HG03095 (cell line): ENCODE measurements at regions not wholly inside any gene's neighbourhood (a gene's known extent, or its start where the extent isn't known, plus 50 kb on each side); places are given as distances from the start of the nearest gene placed in this dataset.
A peak's percentile ranks its signal among the peaks of the same experiment; 100 is the strongest.
"Not testable (repeated sequence)": the region's sequence is repeated elsewhere in the genome, so short reads cannot be mapped to it uniquely, and the experiment has no call there.

Experiments
- ATAC-seq: cut with Tn5 transposase; IDR thresholded peaks from one replicate; pipeline ENCODE4 v1.9.1; 2021; ENCODE audit warnings: moderate library complexity; ENCODE audit not compliant: unreplicated experiment

DNA sequence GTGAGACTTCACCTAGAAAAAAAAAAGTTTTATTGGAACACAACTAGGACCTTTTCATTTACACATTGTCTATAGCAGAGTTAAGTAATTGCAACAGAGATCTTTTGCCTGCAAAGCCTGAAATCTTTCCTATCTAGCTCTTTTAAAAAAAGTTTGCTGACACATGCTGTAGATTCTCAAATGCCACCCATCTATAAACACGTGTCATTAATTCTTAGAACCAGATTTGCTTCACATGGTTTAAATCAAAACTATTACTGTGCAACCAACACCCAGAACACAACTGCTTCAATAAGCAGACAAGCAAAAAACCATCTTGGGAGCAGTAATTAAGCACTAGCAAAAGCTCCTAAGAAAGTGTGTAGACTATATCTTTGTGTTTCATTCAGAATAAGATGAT lies 55.0 kb downstream of the OXSM start:
- no peak for ATAC-seq

DNA sequence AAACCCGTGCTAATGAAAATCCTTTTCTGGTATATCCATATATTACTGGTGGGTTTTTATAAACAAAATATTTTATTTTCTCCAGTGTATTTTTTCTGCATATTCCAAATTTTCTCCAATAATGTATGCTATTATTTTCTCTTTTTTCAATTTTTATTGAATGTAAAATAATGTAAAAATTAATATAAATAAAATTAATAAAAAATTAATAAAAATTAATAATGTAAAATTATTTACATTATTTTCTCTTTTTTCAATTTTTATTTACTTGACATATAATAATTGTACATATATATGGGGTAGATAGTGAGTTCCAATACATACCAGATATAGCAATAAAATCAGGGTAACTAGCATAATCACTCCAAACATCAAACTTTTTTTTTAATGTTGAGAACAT lies 56.4 kb downstream of the OXSM start:
- no peak for ATAC-seq

DNA sequence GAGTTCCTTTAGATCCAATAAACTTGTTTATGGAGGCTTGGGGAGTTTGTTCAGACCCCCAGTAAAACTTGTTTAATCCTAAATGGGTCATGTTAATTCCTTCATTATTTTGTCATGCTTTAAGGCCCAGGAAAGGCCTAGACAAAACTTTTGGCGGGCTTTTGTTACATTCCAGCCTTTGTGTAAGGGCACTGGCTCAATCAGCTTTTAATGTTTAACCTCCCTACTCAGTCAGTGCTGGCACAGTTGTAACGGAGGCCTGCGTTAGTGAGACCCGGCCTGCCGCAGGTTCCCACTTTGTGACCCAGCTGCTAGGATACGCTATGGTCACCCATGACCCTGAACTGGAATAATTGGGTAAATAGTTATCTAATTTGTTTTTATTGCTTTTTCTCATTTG lies 59.2 kb downstream of the OXSM start:
- ATAC-seq: no peak

DNA sequence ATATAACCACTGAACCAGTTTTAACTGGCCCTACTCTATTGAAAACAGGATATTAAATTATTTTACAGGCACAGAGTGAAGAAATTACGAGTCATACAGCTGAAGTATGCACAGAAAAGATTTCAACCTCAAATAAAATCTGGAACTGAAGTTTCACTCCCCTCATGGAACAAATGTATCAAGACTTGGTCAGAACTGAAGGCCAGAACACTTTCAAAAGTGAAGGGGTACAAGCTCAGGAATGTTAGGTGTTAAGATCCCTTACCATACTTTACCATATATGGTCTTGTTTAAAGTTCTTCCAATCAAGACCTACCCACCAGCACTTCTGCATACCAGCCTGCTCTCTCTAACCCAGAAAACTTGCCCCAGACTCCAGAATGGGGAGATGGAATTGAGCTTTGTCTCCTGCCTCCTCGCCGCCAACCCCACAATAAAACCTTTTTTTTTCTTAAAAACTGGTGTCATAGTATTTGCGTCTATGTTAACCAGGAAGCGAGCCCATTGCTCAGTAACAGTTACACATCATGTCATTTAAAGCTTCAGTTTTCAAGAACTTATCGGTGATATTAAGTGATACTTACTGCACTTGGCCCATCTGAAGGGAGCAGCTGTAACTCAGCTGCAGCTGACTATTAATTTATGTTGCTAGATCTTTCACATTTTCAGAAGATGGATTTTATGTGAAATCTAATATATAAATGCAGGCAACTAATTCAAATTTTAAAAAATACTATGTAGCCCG lies 59.9 kb downstream of the OXSM start:
- no peak for ATAC-seq

GRCh38 chr3:25851693-25852259 lies 61.9 kb downstream of the OXSM start:
- ATAC-seq: not testable (repeated sequence)

- ATAC-seq: no peak
Measured at GRCh38 chr3:25854214-25854613, 64.3 kb downstream of the OXSM start.

- no peak for ATAC-seq
Measured at GRCh38 chr3:25854635-25855034, 64.7 kb downstream of the OXSM start.

- ATAC-seq: no peak
Measured at GRCh38 chr3:25855266-25855784, 65.4 kb downstream of the OXSM start.

DNA sequence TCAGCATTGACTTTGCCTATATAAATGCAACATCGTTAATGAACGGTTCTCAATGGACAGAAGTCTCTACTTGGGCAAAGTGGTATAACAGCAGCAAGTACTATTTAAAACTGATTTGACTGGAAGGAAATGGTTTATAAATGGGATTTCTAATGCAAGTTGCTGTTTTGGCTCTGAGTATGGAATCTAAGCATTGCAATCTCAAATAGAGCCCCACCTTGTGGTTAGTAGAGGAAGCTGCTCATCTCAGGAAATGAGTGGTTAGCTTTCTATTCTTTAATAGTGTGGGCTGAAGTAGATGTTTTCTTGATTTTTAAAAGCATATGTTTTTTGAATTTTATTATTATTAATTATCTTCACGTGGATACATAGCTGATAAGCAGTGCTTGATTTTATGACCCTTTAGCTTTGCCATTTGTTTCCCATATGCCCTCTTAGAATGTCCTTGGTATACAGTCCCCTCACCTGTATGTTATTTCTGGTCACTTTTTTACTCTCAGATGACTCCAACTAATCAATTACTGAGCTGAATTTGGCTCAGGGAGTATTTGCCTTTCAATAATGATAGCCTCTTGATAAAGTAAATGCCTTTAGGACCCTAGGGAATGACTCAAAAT lies 67.1 kb downstream of the OXSM start:
- ATAC-seq: peak; percentile 90

DNA sequence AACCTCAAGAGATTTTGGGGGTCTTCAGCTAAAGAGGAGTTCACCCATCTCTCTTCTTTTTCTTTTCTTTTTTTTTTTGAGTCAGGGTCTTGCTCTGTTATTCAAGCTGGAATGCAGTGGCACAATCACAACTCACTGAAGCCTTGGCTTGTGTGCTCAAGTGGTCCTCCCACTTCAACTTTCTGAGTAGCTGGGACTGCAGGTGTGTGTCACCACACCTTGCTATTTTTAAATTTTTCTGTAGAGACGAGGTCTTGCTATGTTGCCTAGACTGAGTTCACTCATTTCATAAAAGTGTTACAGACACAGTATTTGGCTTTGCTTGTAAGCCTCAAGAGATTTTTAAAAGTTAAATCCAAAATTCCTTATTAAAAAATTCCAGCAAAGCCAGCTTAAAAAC lies 71.7 kb downstream of the OXSM start:
- ATAC-seq: no peak

DNA sequence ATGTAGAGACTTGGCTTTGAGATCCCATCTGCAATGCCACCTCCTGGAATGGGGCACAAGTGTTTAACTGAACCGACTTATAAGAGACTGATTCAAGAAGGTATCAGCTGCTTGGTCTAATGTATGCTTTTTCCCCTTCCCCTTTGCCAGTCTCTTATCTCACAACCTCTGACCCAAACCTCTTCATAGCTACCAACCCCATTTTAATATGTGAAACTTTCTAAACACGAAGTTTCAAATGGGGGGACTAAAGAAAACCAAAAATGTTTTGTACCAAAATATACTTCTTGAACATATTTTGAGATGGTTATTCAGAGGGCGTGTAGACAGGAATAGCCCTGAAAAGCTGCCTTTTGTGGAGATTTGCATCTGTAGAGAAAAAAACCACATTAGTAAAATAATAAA lies 73.1 kb downstream of the OXSM start:
- no peak for ATAC-seq

GRCh38 chr3:25863416-25863959 lies 73.6 kb downstream of the OXSM start:
- no peak for ATAC-seq

GRCh38 chr3:25870452-25870851 lies 80.6 kb downstream of the OXSM start:
- no peak for ATAC-seq

DNA sequence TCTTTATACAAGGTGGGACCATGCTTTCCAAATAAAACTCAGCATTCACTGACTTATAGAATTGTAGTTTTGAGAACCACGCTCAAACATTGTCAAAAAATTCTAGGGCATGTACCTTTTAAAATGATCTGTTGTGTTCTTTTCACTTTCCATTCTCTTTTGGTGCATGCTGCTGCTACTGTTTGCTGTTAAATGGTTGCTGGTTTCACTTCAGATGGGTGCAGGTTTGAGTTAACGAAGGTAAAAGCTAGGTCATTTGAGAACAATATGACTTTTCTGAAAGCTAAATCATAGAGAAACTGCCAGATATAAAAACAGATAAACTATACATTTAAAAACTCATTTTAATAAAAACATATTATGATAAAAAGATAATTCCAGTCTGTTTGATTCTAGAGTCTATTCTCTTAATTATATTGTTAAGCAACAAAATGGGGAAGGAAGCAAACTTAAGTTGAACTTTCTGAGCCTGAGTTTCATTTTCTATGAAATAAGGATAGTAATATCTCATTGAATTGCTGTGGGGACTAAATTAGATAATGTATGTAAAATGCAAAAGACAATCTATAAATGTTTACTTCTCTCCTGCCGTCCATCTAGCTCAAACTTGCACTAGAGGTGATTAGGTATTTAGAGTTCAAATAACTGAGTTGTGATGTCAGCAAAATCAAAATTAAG lies 82.4 kb downstream of the OXSM start:
- ATAC-seq: peak; percentile 91

DNA sequence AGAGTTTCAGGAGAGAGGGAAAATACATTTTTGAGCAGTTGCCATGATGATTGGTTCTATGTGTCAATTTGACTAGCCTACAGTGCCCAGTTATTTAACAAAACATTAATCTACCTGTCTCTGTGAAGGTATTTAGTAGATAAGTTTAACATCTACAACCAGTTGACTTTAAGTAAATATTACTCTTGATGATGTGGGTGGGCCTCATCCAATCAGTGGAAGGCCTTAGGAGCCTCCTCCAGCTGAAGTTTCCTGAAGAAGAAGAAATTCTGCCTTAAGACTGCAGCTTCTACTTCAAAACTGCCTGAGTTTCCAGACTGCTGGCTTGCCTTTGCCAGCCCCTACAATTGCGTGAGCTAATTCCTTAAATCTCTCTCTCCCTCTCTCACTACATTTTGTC lies 93.6 kb downstream of the OXSM start:
- ATAC-seq: no peak

DNA sequence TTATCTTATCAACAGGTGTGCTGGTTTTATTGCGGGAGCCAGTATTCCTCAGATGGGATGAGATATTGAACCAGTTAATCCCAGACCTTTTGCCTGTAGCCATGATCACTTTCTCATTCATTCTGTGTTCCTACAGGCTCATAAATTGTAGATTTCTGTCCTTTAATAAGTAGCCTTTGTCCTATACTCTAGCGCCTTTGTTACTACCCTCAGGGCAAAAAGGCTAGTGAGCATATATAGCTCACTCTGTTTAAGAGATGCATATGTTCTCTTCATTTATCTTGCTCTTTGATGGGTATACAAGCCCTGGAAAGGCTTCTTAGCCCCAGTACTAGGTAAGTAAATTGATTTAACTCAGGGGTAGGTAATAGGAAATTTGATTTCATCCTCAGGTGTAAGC lies 95.1 kb downstream of the OXSM start:
- ATAC-seq: no peak

GRCh38 chr3:25885544-25885943 lies 95.7 kb downstream of the OXSM start:
- no peak for ATAC-seq

DNA sequence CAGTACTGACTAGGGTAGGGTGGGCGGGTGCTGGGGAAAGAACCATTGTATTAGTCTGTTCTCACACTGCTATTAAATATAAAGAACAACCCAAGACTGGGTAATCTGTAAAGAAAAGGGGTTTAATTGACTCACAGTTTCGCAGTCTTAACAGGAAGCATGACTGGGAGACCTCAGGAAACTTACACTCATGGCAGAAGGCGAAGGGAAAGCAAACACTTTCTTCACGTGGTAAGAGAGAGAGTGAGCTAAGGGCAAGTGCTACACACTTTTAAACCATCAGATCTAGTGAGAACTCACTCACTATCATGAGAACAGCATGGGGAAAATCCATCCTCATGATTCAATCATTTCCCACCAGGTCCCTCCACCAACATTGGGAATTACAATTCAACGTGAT lies 98.0 kb downstream of the OXSM start:
- ATAC-seq: no peak

GRCh38 chr3:25888892-25889524 lies 99.1 kb downstream of the OXSM start:
- ATAC-seq: no peak

- ATAC-seq: no peak
Measured at GRCh38 chr3:25889525-25889917, 99.6 kb downstream of the OXSM start.

DNA sequence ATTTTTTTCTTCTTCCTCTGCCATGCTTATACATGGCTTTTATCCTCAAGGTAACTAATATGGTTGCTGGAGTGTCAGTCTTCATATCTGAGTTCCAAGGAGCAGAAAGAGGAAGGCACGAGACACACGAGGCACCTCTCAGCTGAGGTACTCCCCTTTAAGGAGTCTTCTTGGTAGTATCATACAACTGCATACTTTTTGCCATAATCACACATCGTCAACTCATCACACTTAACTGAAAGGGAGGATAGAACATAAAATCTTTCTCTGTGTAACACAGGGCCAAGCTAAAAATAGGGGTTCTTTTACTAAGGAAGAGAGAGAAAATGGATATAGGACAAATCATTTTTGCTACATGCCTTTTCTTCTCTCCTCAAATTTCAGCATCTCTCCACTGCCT lies 104.2 kb downstream of the OXSM start:
- ATAC-seq: no peak
